ENCODE measurements at regions not wholly inside any gene's neighbourhood (a gene's known extent, or its start where the extent isn't known, plus 50 kb on each side); places are given as distances from the start of the nearest gene placed in this dataset.

- DNase-seq: no peak
Measured at GRCh38 chr10:75347186-75347585, 54.4 kb downstream of the ZNF503 start.

- no peak for DNase-seq
Measured at GRCh38 chr10:75345738-75346137, 55.8 kb downstream of the ZNF503 start.

- DNase-seq: no peak
Measured at GRCh38 chr10:75344170-75344569, 57.4 kb downstream of the ZNF503 start.

GRCh38 chr10:75342397-75342796 is 59.2 kb downstream of the ZNF503 start:
- DNase-seq: no peak

- no peak for DNase-seq
Measured at GRCh38 chr10:75335983-75336382, 65.6 kb downstream of the ZNF503 start.

- DNase-seq: no peak
Measured at GRCh38 chr10:75335191-75335590, 66.4 kb downstream of the ZNF503 start.

GRCh38 chr10:75334720-75335119 is 66.8 kb downstream of the ZNF503 start:
- no peak for DNase-seq

- no peak for DNase-seq
Measured at GRCh38 chr10:75332081-75332480, 69.5 kb downstream of the ZNF503 start.

GRCh38 chr10:75331081-75331480 is 70.5 kb downstream of the ZNF503 start:
- no peak for DNase-seq

GRCh38 chr10:75329190-75329745 is 72.3 kb downstream of the ZNF503 start:
- DNase-seq: no peak

GRCh38 chr10:75326306-75326705 is 75.3 kb downstream of the ZNF503 start:
- no peak for DNase-seq

GRCh38 chr10:75319274-75319673 is 82.3 kb downstream of the ZNF503 start:
- DNase-seq: no peak

GRCh38 chr10:75314570-75314969 is 78.8 kb upstream of the COMTD1 start:
- no peak for DNase-seq

GRCh38 chr10:75312440-75312839 is 76.7 kb upstream of the COMTD1 start:
- DNase-seq: no peak

- no peak for DNase-seq
Measured at GRCh38 chr10:75305675-75306074, 69.9 kb upstream of the COMTD1 start.

GRCh38 chr10:75304741-75305390 is 69.1 kb upstream of the COMTD1 start:
- DNase-seq: no peak

- DNase-seq: no peak
Measured at GRCh38 chr10:75304313-75304712, 68.6 kb upstream of the COMTD1 start.

- no peak for DNase-seq
Measured at GRCh38 chr10:75303045-75303777, 67.5 kb upstream of the COMTD1 start.

GRCh38 chr10:75302029-75302428 is 66.3 kb upstream of the COMTD1 start:
- no peak for DNase-seq

GRCh38 chr10:75297021-75297599 is 61.4 kb upstream of the COMTD1 start:
- DNase-seq: no peak

- no peak for DNase-seq
Measured at GRCh38 chr10:75295868-75296441, 60.2 kb upstream of the COMTD1 start.

- peak; percentile 11 for DNase-seq
Measured at GRCh38 chr10:75294866-75295701, 59.3 kb upstream of the COMTD1 start.

- no peak for DNase-seq
Measured at GRCh38 chr10:75294518-75294865, 58.7 kb upstream of the COMTD1 start.
